HG02588 (cell line): ENCODE measurements at regions not wholly inside any gene's neighbourhood (a gene's known extent, or its start where the extent isn't known, plus 50 kb on each side); places are given as distances from the start of the nearest gene placed in this dataset.

ENCODE experiments used
- ATAC-seq: cut with Tn5 transposase; IDR thresholded peaks from one replicate; pipeline ENCODE4 v1.9.1; 2021; ENCODE audit warnings: mild to moderate bottlenecking, moderate library complexity; ENCODE audit not compliant: unreplicated experiment

DNA sequence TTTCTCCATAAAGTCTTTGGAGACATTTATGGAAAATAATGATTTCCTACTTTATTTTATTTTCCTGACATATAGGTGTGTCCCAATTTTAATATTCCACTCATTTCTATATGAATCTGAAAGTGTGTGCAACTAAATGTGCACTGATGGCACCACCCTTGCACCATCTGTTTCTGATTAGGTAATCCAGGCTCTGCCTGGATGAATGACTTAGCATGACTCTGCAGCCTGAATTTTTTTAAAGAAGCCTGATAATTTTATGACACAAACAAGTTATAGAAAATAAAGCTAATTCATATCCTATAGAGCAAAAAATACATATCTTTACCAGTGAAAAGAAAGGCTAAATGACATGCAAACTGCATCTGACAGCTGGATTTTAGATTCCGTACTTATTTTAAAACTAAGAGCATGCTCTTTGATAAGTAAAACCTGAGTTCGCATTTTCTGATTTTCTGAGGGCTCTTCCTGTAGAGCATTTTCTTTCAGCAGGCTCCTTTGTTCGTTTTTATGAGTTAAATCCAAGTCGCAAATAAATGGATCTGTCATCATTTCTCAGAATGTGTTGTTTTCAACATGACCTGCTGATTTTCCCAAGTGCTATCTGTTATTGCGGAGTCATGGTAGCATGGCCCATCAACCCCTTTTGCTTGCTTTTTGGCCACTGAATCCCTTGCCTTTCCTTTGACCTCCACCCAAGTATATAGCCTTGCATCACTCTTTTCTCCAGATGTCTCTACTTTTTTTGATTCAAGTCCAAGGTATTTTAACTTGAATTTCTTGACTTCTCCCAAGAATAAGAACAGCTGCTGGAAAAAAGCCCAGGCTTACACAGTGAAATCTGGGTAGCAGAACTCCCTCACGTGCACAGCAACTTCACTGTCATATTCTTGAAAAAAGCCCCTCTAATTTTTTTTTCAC lies 52.8 kb upstream of the LYPLAL1 start:
- no peak for ATAC-seq

DNA sequence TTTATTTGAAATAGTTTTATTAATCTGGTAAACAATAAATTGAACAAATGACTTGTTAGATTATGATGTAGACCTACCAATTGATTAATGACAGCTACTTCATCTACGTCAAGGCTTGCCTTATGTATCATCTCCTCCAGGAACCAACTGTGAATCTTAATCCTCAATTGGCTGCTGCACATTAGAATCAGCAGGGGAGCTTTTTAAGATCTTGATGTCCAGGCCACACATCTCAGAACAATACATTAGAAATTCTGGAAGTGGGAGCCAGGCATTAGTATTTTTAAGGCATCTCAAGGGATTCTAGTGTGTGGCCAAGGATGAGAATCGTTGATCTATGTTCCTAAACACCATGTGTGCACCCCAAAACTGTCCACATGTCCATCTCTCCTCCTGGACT lies 52.0 kb upstream of the LYPLAL1 start:
- no peak for ATAC-seq

DNA sequence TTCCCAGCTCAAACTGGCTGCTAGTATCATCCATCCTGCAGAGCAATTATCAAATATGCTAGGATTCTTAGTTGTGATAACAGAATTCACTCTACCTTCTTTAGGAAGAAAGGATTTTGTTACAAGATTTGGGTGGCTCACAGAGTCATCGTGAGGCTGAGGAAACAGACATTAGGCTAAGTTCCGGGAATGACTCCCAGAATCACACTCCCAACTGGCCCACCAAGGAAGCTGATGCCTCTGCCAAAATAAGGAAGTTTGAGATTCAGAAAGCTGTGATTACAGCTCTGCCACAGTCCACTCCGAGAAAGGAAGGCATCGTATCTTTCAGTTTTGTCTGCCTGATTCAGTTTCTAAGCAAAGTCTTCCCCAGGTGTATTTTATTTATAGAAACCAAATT lies 50.6 kb upstream of the LYPLAL1 start:
- ATAC-seq = no peak
